Activated CD4-positive, alpha-beta T cell treated with anti-CD3 and anti-CD28 coated beads, Interleukin-2, amount 50 U/mL, for 1 hour (primary cell): ENCODE measurements at regions not wholly inside any gene's neighbourhood (a gene's known extent, or its start where the extent isn't known, plus 50 kb on each side); places are given as distances from the start of the nearest gene placed in this dataset.
"Not testable (repeated sequence)": the region's sequence is repeated elsewhere in the genome, so short reads cannot be mapped to it uniquely, and the experiment has no call there.

Experiments
- DNase-seq: peaks from one replicate; pipeline ENCODE4 v3.0.0-alpha.2; 2020

DNA sequence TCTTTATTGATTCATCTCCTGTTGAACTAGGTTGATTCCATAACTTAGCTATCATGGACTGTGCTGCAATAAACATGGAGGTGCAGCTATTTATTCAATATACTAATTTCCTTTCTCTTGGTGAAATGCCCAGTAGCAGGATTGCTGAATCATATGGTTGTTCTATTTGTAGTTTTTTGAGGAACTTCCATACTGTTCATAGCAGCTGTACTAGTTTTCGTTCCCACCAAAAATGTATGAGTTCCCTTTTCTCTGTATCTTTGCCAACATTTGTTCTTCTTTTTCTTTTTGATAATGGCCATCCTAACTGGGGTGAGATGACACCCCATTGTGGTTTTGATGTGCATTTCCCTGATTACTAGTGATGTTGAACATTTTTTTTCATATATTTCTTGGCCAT, 87.2 kb upstream of the NAV2 start:
- no peak for DNase-seq

- no peak for DNase-seq
Observed at GRCh38 chr11:19617696-19618523, 94.7 kb upstream of the NAV2 start.

- DNase-seq: no peak
Observed at GRCh38 chr11:19615341-19616183, 97.1 kb upstream of the NAV2 start.

- DNase-seq: no peak
Observed at GRCh38 chr11:19614370-19614940, 98.2 kb upstream of the NAV2 start.

GRCh38 chr11:19612025-19612424, 100.6 kb upstream of the NAV2 start:
- DNase-seq: not testable (repeated sequence)

- no peak for DNase-seq
Observed at GRCh38 chr11:19607656-19608360, 104.8 kb upstream of the NAV2 start.

- no peak for DNase-seq
Observed at GRCh38 chr11:19606856-19607655, 105.6 kb upstream of the NAV2 start.

DNA sequence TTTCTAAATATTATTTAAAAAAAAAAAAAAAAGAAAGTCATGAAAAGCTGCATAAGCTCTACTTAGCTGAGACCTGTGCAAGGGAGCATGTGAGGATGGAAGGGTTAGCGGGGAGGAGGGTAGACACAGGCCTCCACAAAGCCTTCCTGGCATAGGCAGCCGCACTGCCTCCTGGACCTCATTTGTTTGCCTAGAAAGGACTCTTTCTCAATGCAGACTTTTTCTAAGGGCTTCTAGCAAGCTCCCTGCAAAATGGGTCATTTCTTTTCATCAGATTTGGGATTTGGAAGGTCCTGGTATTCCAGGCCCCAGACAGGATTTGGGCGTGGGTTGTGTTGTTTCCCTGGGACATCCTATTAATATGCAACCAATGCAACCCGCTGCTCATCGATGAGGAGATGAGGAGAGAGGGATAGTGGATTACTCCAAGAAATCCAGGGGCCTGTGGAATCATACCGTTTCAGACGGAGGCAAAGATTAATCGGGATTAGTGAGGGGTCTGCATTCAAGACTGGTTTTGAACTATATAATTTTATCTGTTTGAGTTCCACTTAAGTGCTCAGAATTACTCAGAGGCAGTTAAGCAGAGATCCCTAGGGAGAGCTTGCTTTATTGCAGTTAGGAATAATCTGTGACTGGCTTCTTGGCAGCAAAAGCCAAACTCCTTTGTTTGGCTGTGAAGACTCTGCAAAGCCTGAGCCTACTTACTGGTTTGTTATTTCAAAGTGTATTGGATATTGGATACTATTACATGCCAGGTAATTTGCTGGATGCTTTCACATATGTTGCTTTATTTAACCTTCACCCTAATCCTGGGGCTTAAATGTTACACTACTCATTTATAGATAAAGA, 106.9 kb upstream of the NAV2 start:
- DNase-seq: no peak

GRCh38 chr11:19604679-19605375, 107.8 kb upstream of the NAV2 start:
- DNase-seq: no peak

- DNase-seq: no peak
Observed at GRCh38 chr11:19603771-19604170, 108.9 kb upstream of the NAV2 start.

DNA sequence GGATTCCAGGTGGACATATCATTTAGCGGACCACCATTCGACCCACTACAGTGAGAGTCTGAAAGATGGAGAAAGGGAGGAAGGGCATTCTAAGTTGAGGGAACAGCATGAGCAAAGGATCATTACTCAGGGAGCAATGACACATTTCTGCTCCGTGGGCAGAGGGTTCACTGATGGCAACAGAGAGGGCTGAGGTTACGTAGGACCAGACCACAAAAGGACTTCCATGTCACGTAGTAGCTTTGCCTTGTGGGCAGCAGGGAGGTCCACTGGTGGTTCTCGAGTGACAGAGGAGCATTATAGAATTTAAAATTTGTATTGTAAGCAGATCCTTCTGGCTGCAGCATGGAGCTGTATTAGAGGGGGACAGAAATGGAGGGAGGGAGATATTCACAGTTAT, 109.7 kb upstream of the NAV2 start:
- DNase-seq: no peak

DNA sequence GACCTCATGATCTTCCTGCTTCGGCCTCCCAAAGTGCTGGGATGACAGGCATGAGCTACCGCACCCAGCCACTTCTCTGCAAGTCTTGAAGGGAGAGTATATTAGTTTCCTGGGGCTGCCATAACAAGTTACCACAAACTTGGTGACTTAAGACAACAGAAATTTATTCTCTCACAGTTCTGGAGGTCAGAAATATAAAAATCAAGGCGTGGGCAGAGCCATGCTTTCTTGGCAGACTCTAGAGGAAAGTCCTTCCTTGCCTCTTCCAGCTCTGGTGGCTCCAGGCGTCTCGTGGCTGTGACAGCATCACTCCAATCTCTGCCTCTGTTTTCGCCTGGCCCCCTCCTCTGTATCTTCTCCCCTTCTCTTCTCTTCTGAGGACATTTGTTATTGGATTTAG, 110.2 kb upstream of the NAV2 start:
- no peak for DNase-seq

- DNase-seq: no peak
Observed at GRCh38 chr11:19601235-19601634, 111.4 kb upstream of the NAV2 start.

GRCh38 chr11:19599681-19600080, 113.0 kb upstream of the NAV2 start:
- DNase-seq: no peak

DNA sequence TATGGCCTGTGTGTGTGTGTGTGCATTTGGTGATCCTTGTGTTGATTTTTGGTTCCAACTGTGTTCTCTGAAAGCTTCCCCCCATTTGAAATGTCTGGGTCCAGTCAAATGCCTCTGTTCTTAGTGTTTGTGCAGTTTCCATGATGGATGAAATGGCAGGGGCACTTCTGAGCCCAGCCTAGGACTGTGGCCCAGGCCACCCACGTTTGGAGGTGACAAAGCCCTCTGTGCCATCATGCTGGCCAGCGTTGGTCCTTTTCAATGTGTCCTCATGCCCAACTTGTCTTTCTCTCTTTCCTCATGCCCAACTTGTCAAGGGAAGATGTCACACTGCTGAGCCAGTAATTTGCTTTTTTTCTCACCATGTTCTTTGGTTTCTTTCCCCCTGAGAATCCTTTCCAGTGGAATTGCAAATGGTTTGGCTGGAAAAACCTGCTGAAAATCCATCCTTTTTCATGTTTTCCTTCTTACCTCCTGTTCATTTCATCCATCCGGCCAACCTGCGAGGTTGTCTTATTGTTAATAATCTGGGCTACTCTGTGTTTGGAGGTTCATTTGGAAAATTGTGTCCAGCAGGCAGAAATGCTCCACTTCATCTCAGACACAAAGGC, 113.7 kb upstream of the NAV2 start:
- DNase-seq: no peak

DNA sequence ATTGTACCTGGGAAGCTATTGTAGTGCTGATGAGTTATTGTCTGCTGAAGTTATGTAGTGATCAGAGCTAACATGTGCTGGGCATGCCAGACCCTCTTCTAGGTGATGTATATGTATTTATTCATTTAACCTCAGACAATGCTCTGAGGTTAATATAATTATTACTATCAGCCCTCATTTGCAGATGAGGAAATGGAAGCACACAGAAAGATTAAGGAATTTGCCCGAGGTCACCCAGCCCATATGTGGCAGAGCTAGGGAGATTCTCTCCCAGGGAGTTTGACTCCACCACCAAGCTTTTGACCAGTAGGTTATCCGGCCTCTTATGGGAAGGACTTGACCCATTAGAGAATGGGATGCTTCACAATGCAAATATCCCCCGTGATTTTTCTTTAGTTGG, 114.2 kb upstream of the NAV2 start:
- no peak for DNase-seq

- DNase-seq: no peak
Observed at GRCh38 chr11:19597876-19598275, 114.8 kb upstream of the NAV2 start.

DNA sequence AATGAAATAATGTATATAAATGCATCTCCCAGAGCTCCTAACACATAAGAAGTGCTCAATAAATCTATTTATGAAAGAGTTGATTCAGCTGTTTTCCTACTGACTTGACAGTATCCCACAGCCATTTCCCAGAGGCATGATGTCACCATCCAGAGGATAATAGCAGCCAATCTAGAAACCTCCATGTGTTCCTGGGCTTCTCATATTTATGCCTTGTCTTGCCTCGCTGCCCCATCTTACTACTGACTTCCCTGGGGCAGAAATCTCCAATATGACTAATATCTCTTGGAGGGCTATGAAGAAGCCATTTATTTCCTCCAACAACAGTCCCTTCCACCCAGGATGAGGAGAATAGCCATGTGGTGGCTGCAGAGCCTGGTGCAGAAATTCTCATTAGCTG, 115.4 kb upstream of the NAV2 start:
- no peak for DNase-seq

DNA sequence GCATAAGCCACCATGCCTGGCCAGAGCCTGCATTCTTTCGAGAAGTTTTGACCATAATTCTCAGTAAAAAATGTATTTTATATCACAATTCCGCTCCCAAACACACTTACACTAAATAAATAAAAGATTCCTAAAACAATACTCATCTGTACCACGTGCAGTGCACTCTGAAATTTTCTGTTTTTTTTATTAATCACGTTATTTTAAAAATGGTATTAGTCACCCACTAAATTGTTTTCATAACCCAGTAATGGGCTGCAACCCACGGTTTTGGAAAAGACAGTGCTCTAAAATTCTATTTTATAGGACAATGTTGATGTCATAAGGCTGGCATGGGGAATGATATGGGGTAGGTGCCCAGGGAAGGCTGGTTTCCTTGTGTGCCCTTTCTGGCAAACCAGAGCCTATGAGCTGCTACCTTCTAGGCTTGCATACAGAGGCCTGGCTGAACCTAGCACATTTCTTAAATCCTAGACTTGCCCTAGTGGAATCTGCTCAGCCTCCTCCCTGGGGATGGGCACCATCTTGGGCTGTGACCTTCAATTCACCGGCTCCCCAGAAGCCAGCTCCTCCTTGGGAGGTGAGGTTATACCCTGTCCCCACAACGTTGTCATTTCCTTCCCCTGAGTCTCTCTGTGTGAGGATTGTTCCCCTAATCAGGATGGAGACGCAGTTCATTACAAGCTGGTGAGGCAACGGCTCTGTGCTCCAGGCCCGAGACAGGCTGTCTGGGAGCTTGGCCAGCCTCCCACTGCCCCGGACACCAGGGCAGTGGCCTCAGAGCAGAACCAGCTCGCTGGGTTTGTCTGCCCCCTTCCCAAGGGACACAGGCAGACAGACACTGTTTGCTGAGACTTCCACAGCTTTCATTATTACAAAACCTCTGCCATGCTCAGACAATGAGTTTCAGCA, 116.5 kb upstream of the NAV2 start:
- DNase-seq: no peak
